Tibial nerve (tissue), 4 donors: ENCODE measurements at regions not wholly inside any gene's neighbourhood (a gene's known extent, or its start where the extent isn't known, plus 50 kb on each side); places are given as distances from the start of the nearest gene placed in this dataset.

Experiments used
- DNase-seq, 2 donors: peaks; one replicate each; pipeline ENCODE4 v3.0.0-alpha.2; 2019; ENCODE audit warnings: low spot score in 2 of 2
- H3K27ac ChIP-seq, 4 donors: fragments of 200-600 bp; sonication (generic) in 3 of 4; one replicate each; pipeline ENCODE4 v1.5.1; 2017 to 2019; ENCODE audit warnings: mild to moderate bottlenecking in 1 of 4
- H3K27me3 ChIP-seq, 2 donors: fragments of 200-600 bp; sonication (generic) in 1 of 2; one replicate each; pipeline versions ENCODE4 v1.5.1 to v1.6.0; 2017 to 2019
- H3K36me3 ChIP-seq, 3 donors: fragments of 200-600 bp; sonication (generic); one replicate each; pipeline ENCODE4 v1.5.1; 2018 to 2019
- H3K4me1 ChIP-seq, 4 donors: fragments of 200-600 bp; sonication (generic) in 3 of 4; one replicate each; pipeline ENCODE4 v1.5.1; 2017 to 2019
- H3K4me3 ChIP-seq, 4 donors: fragments of 200-600 bp; sonication (generic) in 3 of 4; one replicate each; pipeline ENCODE4 v1.5.1; 2017 to 2019; ENCODE audit warnings: mild to moderate bottlenecking in 1 of 4, moderate library complexity in 1 of 4
- H3K9me3 ChIP-seq, 4 donors: fragments of 200-600 bp; sonication (generic) in 3 of 4; one replicate each; pipeline ENCODE4 v1.5.1; 2017 to 2019
- EP300 ChIP-seq, 2 donors: sonication (generic); formaldehyde crosslinking; IDR thresholded peaks; one replicate each; pipeline ENCODE4 v1.6.1; 2017; ENCODE audit warnings: antibody characterized with exemption in 2 of 2, mild to moderate bottlenecking in 1 of 2
- POLR2A ChIP-seq, 2 donors: fragments of 450-650 bp; IDR thresholded peaks; one replicate each; pipeline ENCODE4 v1.6.1; 2017; ENCODE audit warnings: antibody characterized with exemption in 2 of 2, mild to moderate bottlenecking in 2 of 2, moderate library complexity in 2 of 2
- WGBS, 2 donors: methylation state at CpG; one replicate each; pipeline ENCODE4 v1.1.5; 2018; 5-methylcytosine and 5-hydroxymethylcytosine counted together
- TF ChIP-seq, protein P1 (sequence below), 5 experiments: fragments of 200-600 bp in 3 of 5; fragments of 450-650 bp in 2 of 5; sonication (generic) in 3 of 5; IDR thresholded peaks; one replicate each; pipeline ENCODE4 v1.5.1; 2016 to 2019; ENCODE audit warnings: antibody characterized with exemption in 5 of 5, mild to moderate bottlenecking in 3 of 5, moderate library complexity in 2 of 5

DNA sequence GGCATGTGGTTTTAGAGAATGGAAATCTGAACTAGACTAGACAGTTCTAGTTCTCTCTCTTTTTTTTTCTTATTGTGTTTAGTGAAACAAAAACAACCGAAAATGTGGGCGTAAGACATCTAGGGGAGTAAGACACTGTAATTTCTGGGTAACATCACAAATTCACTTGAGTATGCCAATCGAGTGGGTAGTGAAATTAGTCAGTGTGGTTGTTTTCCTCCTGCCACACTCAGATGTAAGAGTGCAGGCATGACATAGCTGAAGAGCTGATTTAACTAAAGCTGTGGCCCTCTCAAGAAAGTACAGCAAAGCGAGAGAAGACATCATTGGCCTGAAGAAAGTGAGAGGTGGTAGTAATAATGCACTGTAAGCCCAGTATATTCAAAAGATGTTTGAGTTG, 1585.3 kb upstream of the AGA start:
- WGBS, 2 donors, result 84 to 90% methylated on average over 4 of the region's 4 CpGs
- TF ChIP-seq POLR2A (IDR thresholded peaks at IDR 0.05), result no peak
- TF ChIP-seq, protein P1, sequence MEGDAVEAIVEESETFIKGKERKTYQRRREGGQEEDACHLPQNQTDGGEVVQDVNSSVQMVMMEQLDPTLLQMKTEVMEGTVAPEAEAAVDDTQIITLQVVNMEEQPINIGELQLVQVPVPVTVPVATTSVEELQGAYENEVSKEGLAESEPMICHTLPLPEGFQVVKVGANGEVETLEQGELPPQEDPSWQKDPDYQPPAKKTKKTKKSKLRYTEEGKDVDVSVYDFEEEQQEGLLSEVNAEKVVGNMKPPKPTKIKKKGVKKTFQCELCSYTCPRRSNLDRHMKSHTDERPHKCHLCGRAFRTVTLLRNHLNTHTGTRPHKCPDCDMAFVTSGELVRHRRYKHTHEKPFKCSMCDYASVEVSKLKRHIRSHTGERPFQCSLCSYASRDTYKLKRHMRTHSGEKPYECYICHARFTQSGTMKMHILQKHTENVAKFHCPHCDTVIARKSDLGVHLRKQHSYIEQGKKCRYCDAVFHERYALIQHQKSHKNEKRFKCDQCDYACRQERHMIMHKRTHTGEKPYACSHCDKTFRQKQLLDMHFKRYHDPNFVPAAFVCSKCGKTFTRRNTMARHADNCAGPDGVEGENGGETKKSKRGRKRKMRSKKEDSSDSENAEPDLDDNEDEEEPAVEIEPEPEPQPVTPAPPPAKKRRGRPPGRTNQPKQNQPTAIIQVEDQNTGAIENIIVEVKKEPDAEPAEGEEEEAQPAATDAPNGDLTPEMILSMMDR (IDR thresholded peaks at IDR 0.05), result no peak
- TF ChIP-seq EP300 (IDR thresholded peaks at IDR 0.05), result no peak
- Histone ChIP-seq H3K27ac (no peak overlapping the region), H3K4me1 (no peaks in the 10 kb centered on the region), H3K27me3 (no peaks in the 10 kb centered on the region), H3K36me3 (no peaks in the 10 kb centered on the region), H3K9me3 (peaks cover 0 to 9% (median 0%) of the 10 kb centered on the region in 4 donors), H3K4me3 (no peak overlapping the region)
- DNase-seq, result no peak

DNA sequence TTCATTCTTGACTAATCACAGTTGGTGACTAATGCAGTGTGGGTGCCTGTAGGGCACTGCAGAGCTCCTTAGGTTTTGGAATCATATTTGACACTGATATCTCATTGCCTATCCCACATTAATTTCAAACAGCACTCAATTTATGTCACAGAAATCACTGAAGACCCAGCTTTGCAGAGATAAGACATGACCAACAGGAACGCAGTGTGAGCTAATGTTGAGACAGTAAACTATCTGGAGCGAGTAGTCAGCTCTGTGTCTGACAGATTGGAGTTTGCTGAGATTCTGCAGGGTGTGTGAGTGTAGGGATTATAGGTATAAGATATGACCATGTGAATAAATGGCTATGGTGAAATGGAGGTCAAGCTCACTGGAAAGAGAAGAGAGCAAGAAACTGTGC, 1586.1 kb upstream of the AGA start:
- Histone ChIP-seq H3K4me3 (no peak overlapping the region), H3K36me3 (no peaks in the 10 kb centered on the region), H3K27ac (no peak overlapping the region), H3K9me3 (peaks cover 0 to 9% (median 0%) of the 10 kb centered on the region in 4 donors), H3K27me3 (no peaks in the 10 kb centered on the region), H3K4me1 (no peaks in the 10 kb centered on the region)
- TF ChIP-seq EP300 (IDR thresholded peaks at IDR 0.05), result no peak
- TF ChIP-seq POLR2A (IDR thresholded peaks at IDR 0.05), result no peak
- TF ChIP-seq, protein P1 (IDR thresholded peaks at IDR 0.05), result no peak
- WGBS, 2 donors, result 94 to 96% methylated on average over 2 of the region's 2 CpGs
- no peak for DNase-seq

DNA sequence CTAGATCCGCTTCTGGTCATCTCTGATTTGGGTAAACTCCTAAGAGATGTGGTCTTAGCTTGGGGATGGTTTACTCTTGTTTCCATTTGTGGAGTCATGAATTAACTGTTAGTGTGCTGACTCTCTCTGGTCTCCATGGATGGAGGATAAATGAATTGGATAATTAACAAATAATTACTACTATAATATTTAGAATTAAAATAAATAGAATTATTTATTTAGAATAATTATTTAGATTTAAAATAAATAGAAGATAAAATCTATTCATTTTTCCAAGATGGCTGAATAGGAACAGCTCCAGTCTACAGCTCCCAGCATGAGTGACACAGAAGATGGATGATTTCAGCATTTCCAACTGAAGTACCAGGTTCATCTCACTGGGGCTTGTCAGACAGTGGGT, 1587.4 kb upstream of the AGA start:
- Histone ChIP-seq H3K27ac (no peak overlapping the region), H3K27me3 (no peaks in the 10 kb centered on the region), H3K4me3 (no peak overlapping the region), H3K36me3 (no peaks in the 10 kb centered on the region), H3K9me3 (peaks cover 0 to 9% (median 0%) of the 10 kb centered on the region in 4 donors), H3K4me1 (no peaks in the 10 kb centered on the region)
- no peak for DNase-seq
- 73 to 81% methylated on average over 1 of the region's 1 CpG for WGBS, 2 donors
- TF ChIP-seq, protein P1 (IDR thresholded peaks at IDR 0.05), result no peak
- no peak for TF ChIP-seq POLR2A (IDR thresholded peaks at IDR 0.05)
- no peak for TF ChIP-seq EP300 (IDR thresholded peaks at IDR 0.05)

DNA sequence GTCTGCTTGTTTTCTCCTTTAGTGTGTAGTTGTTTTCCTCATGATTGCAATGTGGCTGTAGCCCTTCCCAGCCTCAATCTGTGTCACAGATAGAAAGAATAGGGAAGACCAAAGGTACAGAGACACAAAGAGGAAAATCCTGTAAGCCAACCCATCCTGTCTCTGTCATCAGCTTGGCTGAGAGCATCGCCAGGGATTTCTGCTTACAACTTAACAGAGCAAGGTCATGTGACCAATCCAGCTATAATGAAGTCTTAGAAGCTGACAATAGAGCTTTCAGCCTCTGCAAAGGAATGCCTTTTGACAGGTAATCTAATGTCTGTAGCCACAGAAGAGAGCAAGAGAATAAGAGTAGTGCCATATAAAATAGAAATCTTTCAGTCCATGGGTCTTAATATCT, 1598.0 kb upstream of the AGA start:
- H3K27me3 ChIP-seq, result no peaks in the 10 kb centered on the region
- H3K36me3 ChIP-seq, result no peaks in the 10 kb centered on the region
- no peak for DNase-seq
- H3K4me1 ChIP-seq, result no peaks in the 10 kb centered on the region
- no peak for TF ChIP-seq EP300 (IDR thresholded peaks at IDR 0.05)
- TF ChIP-seq, protein P1 (IDR thresholded peaks at IDR 0.05), result no peak
- no peak for TF ChIP-seq POLR2A (IDR thresholded peaks at IDR 0.05)
- WGBS, 2 donors, result 35 to 43% methylated on average over 1 of the region's 1 CpG
- no peak overlapping the region for H3K27ac ChIP-seq
- H3K4me3 ChIP-seq, result no peak overlapping the region
- H3K9me3 ChIP-seq, result no peaks in the 10 kb centered on the region

DNA sequence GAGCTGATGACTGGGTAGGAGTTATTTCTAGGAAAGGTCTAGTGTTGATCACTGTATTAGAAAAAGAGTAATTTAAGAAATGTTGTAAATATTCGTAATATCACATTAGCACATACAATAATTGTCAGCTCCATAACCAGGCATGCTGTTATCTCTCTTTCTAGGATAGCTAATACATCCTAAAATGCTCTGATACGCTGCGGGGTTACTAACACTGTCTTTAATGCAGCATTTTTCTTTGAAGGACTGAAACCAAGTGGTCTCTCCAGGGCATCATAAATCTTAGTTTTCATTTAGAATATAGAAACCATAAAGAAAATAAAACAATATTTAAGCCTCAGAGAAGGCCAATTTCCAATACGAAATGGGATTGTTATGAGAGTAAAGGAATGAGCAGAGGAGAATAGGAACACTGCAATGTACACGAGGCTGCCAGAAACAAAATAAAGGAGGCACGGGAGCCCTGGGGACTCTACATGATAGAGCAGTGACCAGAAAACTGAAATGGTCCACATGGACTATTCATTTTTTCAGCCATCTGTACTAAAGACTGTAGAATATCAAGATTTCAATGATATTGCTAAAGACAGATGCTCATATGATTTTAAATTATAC, 1606.7 kb upstream of the AGA start:
- H3K36me3 ChIP-seq, result no peaks in the 10 kb centered on the region
- TF ChIP-seq, protein P1 (IDR thresholded peaks at IDR 0.05), result no peak
- TF ChIP-seq POLR2A (IDR thresholded peaks at IDR 0.05), result no peak
- no peak for TF ChIP-seq EP300 (IDR thresholded peaks at IDR 0.05)
- no peaks in the 10 kb centered on the region for H3K4me1 ChIP-seq
- WGBS, 2 donors, result 57 to 61% methylated on average over 6 of the region's 6 CpGs
- DNase-seq, result no peak
- no peaks in the 10 kb centered on the region for H3K9me3 ChIP-seq
- no peak overlapping the region for H3K4me3 ChIP-seq
- H3K27ac ChIP-seq, result no peak overlapping the region
- no peaks in the 10 kb centered on the region for H3K27me3 ChIP-seq
